ENCODE measurements at regions not wholly inside any gene's neighbourhood (a gene's known extent, or its start where the extent isn't known, plus 50 kb on each side); places are given as distances from the start of the nearest gene placed in this dataset.

DNA sequence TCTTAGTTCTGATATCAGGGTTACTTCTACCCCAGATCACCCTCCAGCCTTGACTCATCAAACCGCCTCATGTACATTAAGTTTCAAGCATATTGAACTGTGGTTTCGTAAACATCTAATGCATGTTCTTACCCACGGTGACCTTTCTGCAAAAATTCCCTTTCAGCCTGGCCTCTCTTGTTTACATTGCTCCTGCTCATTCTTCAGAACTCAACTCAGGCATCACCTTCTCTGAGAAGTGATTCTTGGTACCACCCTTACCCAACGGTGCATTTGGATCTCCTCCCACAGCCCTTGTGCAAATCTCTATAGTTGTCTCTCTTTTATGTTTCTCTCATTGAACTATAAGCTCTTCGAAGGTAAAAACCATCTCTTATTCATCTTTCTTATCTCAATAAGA, 503.1 kb upstream of the PKDCC start:
- TF ChIP-seq, protein P1, sequence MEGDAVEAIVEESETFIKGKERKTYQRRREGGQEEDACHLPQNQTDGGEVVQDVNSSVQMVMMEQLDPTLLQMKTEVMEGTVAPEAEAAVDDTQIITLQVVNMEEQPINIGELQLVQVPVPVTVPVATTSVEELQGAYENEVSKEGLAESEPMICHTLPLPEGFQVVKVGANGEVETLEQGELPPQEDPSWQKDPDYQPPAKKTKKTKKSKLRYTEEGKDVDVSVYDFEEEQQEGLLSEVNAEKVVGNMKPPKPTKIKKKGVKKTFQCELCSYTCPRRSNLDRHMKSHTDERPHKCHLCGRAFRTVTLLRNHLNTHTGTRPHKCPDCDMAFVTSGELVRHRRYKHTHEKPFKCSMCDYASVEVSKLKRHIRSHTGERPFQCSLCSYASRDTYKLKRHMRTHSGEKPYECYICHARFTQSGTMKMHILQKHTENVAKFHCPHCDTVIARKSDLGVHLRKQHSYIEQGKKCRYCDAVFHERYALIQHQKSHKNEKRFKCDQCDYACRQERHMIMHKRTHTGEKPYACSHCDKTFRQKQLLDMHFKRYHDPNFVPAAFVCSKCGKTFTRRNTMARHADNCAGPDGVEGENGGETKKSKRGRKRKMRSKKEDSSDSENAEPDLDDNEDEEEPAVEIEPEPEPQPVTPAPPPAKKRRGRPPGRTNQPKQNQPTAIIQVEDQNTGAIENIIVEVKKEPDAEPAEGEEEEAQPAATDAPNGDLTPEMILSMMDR (IDR thresholded peaks at IDR 0.05; ENCODE audit: insufficient read depth, low read length), result no peak
- TF ChIP-seq POLR2AphosphoS5 (IDR thresholded peaks at IDR 0.05; ENCODE audit: low read depth) (no peak), REST (IDR thresholded peaks at IDR 0.05; ENCODE audit: insufficient replicate concordance, low read depth) (no peak)

Measured in HL-60 (cell line).